RWPE2 (cell line): ENCODE measurements at regions not wholly inside any gene's neighbourhood (a gene's known extent, or its start where the extent isn't known, plus 50 kb on each side); places are given as distances from the start of the nearest gene placed in this dataset.

Source experiments
- ATAC-seq: fragments of 200-7000 bp; cut with Tn5 transposase; 3 replicates; pipeline ENCODE4 v1.9.1; 2021; ENCODE audit warnings: low read depth
- DNase-seq: peaks from one replicate; pipeline ENCODE4 v3.0.0-alpha.2; 2020; ENCODE audit warnings: low spot score
- H3K27ac ChIP-seq: fragments of 450-650 bp; 2 replicates; pipeline ENCODE4 v1.5.1; 2017; ENCODE audit warnings: mild to moderate bottlenecking; ENCODE audit not compliant: poor library complexity, severe bottlenecking
- H3K27me3 ChIP-seq: fragments of 250-450 bp; sonication (Bioruptor Pico); 2 replicates; pipeline ENCODE4 v1.5.1; 2021; ENCODE audit warnings: mild to moderate bottlenecking, moderate library complexity; ENCODE audit not compliant: insufficient read depth, poor library complexity, severe bottlenecking
- H3K36me3 ChIP-seq: fragments of 250-450 bp; sonication (Bioruptor Pico); 2 replicates; pipeline ENCODE4 v1.5.1; 2020; ENCODE audit warnings: low read depth, mild to moderate bottlenecking, moderate library complexity
- H3K4me1 ChIP-seq: fragments of 250-450 bp; sonication (Bioruptor Pico); 2 replicates; pipeline ENCODE4 v1.5.1; 2021; ENCODE audit warnings: mild to moderate bottlenecking, moderate library complexity; ENCODE audit not compliant: insufficient read depth, poor library complexity, severe bottlenecking
- H3K4me3 ChIP-seq: fragments of 250-450 bp; sonication (Bioruptor Pico); 2 replicates; pipeline ENCODE4 v1.5.1; 2021; ENCODE audit warnings: mild to moderate bottlenecking, moderate library complexity; ENCODE audit not compliant: severe bottlenecking
- H3K9me3 ChIP-seq: fragments of 250-450 bp; sonication (Bioruptor Pico); 2 replicates; pipeline ENCODE4 v1.5.1; 2021; ENCODE audit warnings: mild to moderate bottlenecking, moderate library complexity; ENCODE audit not compliant: severe bottlenecking
- CTCF ChIP-seq: fragments of 450-650 bp; IDR thresholded peaks from one replicate; pipeline ENCODE4 v1.5.1; 2017; ENCODE audit warnings: mild to moderate bottlenecking, moderate library complexity; ENCODE audit not compliant: poor library complexity, severe bottlenecking

- Histone ChIP-seq H3K27me3 (no peaks in the 10 kb centered on the region), H3K4me1 (no peaks in the 10 kb centered on the region), H3K4me3 (no peak overlapping the region), H3K36me3 (no peaks in the 10 kb centered on the region), H3K9me3 (no peaks in the 10 kb centered on the region), H3K27ac (no peak overlapping the region)
- no peak for TF ChIP-seq CTCF
- ATAC-seq = peak; percentile 66
- no peak for DNase-seq
These were observed 102.4 kb upstream of the SERTM1 start for GRCh38 chr13:36571444-36571843.

- H3K36me3 ChIP-seq = no peaks in the 10 kb centered on the region
These were observed 90.8 kb upstream of the SERTM1 start for GRCh38 chr13:36582977-36583376.

GRCh38 chr13:36599641-36600040, 74.2 kb upstream of the SERTM1 start:
- no peak overlapping the region for H3K4me3 ChIP-seq
- DNase-seq (no peak), ATAC-seq (no peak)
- H3K4me1 ChIP-seq = no peaks in the 10 kb centered on the region
- no peaks in the 10 kb centered on the region for H3K36me3 ChIP-seq
- no peak overlapping the region for H3K27ac ChIP-seq
- no peaks in the 10 kb centered on the region for H3K9me3 ChIP-seq
- no peaks in the 10 kb centered on the region for H3K27me3 ChIP-seq
- no peak for TF ChIP-seq CTCF

More at GRCh38 chr13:36582977-36583376, 90.8 kb upstream of the SERTM1 start:
- H3K27me3 ChIP-seq = no peaks in the 10 kb centered on the region
- H3K4me1 ChIP-seq = no peaks in the 10 kb centered on the region
- no peak overlapping the region for H3K27ac ChIP-seq
- no peak overlapping the region for H3K4me3 ChIP-seq
- no peaks in the 10 kb centered on the region for H3K9me3 ChIP-seq
- ATAC-seq (no peak), DNase-seq (no peak)
- no peak for TF ChIP-seq CTCF

GRCh38 chr13:36601186-36601585, 72.6 kb upstream of the SERTM1 start:
- Histone ChIP-seq H3K4me3 (no peak overlapping the region), H3K9me3 (no peaks in the 10 kb centered on the region), H3K36me3 (no peaks in the 10 kb centered on the region), H3K27me3 (no peaks in the 10 kb centered on the region), H3K27ac (no peak overlapping the region), H3K4me1 (no peaks in the 10 kb centered on the region)
- TF ChIP-seq CTCF = no peak
- no peak for ATAC-seq
- no peak for DNase-seq

- Histone ChIP-seq H3K9me3 (no peaks in the 10 kb centered on the region), H3K4me1 (no peaks in the 10 kb centered on the region), H3K27ac (no peak overlapping the region), H3K36me3 (no peaks in the 10 kb centered on the region), H3K4me3 (no peak overlapping the region), H3K27me3 (no peaks in the 10 kb centered on the region)
- DNase-seq (no peak), ATAC-seq (no peak)
- no peak for TF ChIP-seq CTCF
These were observed 67.8 kb upstream of the SERTM1 start for GRCh38 chr13:36606060-36606459.
